ENCODE measurements at regions not wholly inside any gene's neighbourhood (a gene's known extent, or its start where the extent isn't known, plus 50 kb on each side); places are given as distances from the start of the nearest gene placed in this dataset.

GRCh38 chr1:55437692-55438091 lies 222.5 kb upstream of the USP24 start:
- H2AFZ ChIP-seq (ENCODE audit: low read length), result no peak overlapping the region
- ChIA-PET CTCF (ENCODE audit: low intra/inter-chr PET ratio, low total read pairs) (no interaction called here), POLR2A (interaction anchor here (0.6 kb wide), 1 partner anchor 8 kb away, joined by 4 read pairs; no protein-coding TSS in a partner anchor)
- no peaks in the 10 kb centered on the region for H3K36me3 ChIP-seq (replicated peaks in 1 of 2; ENCODE audit: control insufficient read depth in 1 of 2, insufficient read depth in 2 of 2, low read length in 2 of 2)
- no peaks in the 10 kb centered on the region for H3K9me3 ChIP-seq (ENCODE audit: low read length)
- no TSS peak for BruUV-seq (replicated peaks)
- H3K4me2 ChIP-seq (ENCODE audit: low read depth, low read length), result no peak overlapping the region
- in situ Hi-C loops (cut with HindIII; ENCODE audit: extremely low pct_ligation_motif_present, low pct_unique_long_range_greater_than_20kb), result loop anchor here (10.0 kb wide), 1 partner anchor 97 kb away; no protein-coding TSS in a partner anchor
- H3K4me3 ChIP-seq (replicated peaks in 1 of 3; ENCODE audit: insufficient read depth in 1 of 3, low read depth in 2 of 3, low read length in 3 of 3), result no peak overlapping the region
- H3K27ac ChIP-seq (ENCODE audit: extremely low read length, insufficient read depth, low read length), result no peak overlapping the region
- 3% methylated on average over 2 of the region's 2 CpGs for WGBS (ENCODE audit: low lambda C conversion rate)
- H3K4me1 ChIP-seq (ENCODE audit: insufficient read depth, low read length), result peaks cover 23% of the 10 kb centered on the region
- H3K79me2 ChIP-seq (ENCODE audit: insufficient read depth, low read length), result no peaks in the 10 kb centered on the region
- no peaks in the 10 kb centered on the region for H3K27me3 ChIP-seq (ENCODE audit: control insufficient read depth in 1 of 2, insufficient read depth in 2 of 2, low read length in 2 of 2)
- peak; percentile 71 for DNase-seq (ENCODE audit: low spot score)
- H4K20me1 ChIP-seq (ENCODE audit: insufficient read depth, low read length), result no peaks in the 10 kb centered on the region
- no peak for ATAC-seq
- intact Hi-C loops (cut with micrococcal nuclease; ENCODE audit: unreplicated experiment), result no loop called here
- H3K9ac ChIP-seq (ENCODE audit: insufficient read depth, low read depth, low read length), result no peak overlapping the region
- no peak for FAIRE-seq
- TF ChIP-seq, protein P1, sequence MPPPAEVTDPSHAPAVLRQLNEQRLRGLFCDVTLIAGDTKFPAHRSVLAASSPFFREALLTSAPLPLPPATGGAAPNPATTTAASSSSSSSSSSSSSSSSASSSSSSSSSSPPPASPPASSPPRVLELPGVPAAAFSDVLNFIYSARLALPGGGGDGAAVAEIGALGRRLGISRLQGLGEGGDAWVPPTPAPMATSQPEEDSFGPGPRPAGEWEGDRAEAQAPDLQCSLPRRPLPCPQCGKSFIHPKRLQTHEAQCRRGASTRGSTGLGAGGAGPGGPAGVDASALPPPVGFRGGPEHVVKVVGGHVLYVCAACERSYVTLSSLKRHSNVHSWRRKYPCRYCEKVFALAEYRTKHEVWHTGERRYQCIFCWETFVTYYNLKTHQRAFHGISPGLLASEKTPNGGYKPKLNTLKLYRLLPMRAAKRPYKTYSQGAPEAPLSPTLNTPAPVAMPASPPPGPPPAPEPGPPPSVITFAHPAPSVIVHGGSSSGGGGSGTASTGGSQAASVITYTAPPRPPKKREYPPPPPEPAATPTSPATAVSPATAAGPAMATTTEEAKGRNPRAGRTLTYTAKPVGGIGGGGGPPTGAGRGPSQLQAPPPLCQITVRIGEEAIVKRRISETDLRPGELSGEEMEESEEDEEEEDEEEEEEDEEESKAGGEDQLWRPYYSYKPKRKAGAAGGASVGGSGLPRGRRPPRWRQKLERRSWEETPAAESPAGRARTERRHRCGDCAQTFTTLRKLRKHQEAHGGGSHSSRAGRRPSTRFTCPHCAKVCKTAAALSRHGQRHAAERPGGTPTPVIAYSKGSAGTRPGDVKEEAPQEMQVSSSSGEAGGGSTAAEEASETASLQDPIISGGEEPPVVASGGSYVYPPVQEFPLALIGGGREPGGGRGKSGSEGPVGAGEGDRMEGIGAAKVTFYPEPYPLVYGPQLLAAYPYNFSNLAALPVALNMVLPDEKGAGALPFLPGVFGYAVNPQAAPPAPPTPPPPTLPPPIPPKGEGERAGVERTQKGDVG (CRISPR knock-in tag; IDR thresholded peaks at IDR 0.05; ENCODE audit: borderline replicate concordance), result no peak
- TF ChIP-seq PLRG1 (conservative IDR thresholded peaks at IDR 0.05) (no peak), RARA (CRISPR knock-in tag; IDR thresholded peaks at IDR 0.05) (peak; percentile 64), ZNF234 (CRISPR knock-in tag; conservative IDR thresholded peaks at IDR 0.05) (no peak), SALL2 (CRISPR knock-in tag; IDR thresholded peaks at IDR 0.05) (no peak), ZSCAN31 (CRISPR knock-in tag; IDR thresholded peaks at IDR 0.05; ENCODE audit: low read depth) (no peak), ZBTB3 (CRISPR knock-in tag; IDR thresholded peaks at IDR 0.05; ENCODE audit: borderline replicate concordance, low read depth) (no peak), E2F1 (CRISPR knock-in tag; IDR thresholded peaks at IDR 0.05) (no peak), MBD4 (IDR thresholded peaks at IDR 0.05; ENCODE audit: borderline replicate concordance, low read length) (no peak), HOMEZ (CRISPR knock-in tag; IDR thresholded peaks at IDR 0.05; ENCODE audit: low read depth) (no peak), ZNF383 (CRISPR knock-in tag; IDR thresholded peaks at IDR 0.05; ENCODE audit: borderline replicate concordance) (no peak), XBP1 (CRISPR knock-in tag; IDR thresholded peaks at IDR 0.05) (no peak), AKAP8 (CRISPR knock-in tag; IDR thresholded peaks at IDR 0.05) (no peak), ZNF256 (CRISPR knock-in tag; conservative IDR thresholded peaks at IDR 0.05) (no peak)
- TF ChIP-seq, protein P2, sequence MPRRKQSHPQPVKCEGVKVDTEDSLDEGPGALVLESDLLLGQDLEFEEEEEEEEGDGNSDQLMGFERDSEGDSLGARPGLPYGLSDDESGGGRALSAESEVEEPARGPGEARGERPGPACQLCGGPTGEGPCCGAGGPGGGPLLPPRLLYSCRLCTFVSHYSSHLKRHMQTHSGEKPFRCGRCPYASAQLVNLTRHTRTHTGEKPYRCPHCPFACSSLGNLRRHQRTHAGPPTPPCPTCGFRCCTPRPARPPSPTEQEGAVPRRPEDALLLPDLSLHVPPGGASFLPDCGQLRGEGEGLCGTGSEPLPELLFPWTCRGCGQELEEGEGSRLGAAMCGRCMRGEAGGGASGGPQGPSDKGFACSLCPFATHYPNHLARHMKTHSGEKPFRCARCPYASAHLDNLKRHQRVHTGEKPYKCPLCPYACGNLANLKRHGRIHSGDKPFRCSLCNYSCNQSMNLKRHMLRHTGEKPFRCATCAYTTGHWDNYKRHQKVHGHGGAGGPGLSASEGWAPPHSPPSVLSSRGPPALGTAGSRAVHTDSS (CRISPR knock-in tag; conservative IDR thresholded peaks at IDR 0.05), result no peak
